DMS114 treated with DMSO at 0.1 percent for 48 hours (cell line): ENCODE measurements at regions not wholly inside any gene's neighbourhood (a gene's known extent, or its start where the extent isn't known, plus 50 kb on each side); places are given as distances from the start of the nearest gene placed in this dataset.

Experiments
- DNase-seq: peaks from one replicate; lab custom pipeline; 2025; ENCODE audit not compliant: unreplicated experiment; lab: John Stamatoyannopoulos, UW

DNA sequence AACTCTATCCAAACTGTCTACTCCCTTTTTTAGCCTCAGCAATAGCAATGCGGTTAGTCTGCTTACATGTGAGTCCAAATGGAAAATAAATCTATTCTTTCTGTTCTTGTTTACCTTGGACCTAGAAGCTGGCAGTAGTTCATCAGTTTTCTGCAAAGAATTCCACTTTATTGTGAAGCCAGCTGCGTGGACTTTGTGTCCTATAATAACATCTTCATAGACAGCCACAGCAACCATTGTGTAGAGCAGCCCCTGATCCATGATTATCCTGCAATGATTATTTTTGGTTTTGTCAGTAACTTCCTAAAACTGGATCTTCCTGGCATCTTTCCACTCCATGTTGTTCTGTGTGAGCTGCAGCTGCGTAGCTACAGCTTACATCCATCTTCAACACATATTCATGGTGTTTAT lies 408.7 kb downstream of the NUF2 start:
- no peak for DNase-seq

DNA sequence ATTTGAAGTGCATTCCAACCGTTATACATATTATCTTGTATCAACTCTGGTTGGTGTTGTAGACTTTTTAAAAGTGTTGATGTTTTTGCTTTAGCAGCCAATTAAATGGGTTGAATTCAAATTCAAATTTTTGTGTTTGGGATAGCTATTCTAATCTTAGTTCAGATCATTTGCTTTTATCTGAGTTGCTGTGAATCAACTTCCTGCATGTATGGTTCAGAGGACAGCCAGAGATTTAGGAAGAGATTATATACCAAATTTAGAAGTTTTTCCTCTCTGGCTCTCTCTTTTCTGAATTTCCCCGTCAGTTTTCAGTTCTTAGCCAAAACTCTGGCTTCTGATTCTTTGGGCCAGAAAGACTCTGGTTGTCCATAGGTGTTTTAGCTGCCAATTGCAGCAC lies 415.5 kb downstream of the NUF2 start:
- no peak for DNase-seq

DNA sequence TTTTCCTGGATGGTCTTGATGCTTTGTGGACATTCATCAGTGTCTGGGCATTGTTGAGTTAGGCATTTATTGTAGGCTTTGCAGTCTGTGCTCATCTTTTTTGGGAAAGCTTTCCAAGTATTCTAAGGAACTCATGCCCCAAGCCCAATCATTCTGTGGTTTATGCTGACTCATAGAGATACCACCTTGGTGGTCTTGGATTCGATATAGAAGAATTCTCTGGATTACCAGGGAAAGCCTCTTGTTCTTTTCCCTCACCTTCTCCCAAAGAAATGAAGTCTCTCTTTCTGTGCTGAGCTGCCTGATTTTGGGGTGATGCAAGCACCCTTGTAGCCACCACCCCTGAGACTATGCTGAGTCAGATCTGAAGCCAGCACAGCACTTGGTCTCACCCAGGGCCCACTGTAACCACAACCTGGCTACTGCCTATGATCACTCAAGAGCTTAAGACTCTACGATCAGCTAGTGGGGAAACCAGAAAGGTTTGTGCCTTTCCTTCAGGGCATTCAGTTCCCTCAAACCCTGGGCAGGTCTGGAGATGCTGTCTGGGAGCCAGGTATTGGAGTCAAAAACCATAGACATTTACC lies 422.6 kb downstream of the NUF2 start:
- no peak for DNase-seq

DNA sequence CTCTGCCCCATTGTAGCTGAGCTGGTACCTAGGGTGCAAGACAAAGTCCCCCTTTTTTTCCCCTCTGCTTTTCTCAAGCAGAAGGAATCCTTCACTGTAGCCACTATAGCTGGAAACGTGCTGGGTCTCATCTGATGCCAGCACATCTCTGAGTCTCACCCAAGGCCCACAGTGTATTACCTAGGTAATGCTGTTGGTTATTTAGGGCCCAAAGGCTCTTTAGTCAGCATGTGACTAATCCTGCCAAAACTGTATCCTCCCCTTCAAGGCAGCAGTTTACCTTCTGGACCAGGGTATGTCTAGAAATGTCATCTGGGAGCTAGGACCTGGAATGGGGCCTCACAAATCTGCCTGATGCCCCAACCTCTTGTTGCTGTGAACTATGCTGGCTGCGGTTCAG lies 423.4 kb downstream of the NUF2 start:
- no peak for DNase-seq

DNA sequence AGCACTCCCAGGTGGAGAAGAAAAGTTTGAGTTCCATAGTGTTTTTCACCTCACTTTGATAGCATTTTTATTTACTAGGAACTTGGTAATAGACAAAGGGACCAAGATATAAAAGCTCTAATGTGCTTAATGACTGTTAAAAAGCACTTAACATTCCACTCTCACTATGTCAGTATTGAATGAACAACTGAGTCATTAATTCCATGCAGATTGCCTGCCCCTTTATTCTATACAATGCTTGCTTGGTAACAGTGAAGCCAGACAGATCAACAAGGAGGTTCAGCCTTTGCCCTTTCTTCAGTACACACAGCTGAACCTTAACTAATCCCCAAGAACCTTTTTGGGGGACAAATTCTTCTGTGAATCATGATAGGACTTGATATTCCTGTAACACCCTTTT lies 425.5 kb downstream of the NUF2 start:
- DNase-seq: no peak

DNA sequence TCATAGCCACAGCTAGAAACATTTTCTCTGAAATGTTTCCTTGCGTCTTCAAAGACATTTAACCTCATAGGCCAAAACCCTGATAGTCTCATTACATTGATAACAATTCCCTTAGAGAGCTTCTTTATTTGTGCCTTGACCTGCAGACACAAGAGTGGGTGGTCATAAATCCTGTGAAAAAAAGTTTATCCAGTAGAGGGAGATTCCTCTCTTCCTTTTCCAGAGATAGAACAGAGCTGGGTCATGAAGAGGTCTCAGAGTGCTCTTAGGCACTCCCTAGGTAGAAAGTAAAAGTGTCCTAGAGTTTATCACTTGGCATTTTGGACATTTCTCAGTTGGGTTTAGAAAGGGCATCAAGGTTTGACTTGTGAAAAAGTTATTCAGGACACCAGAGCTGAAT lies 426.1 kb downstream of the NUF2 start:
- DNase-seq: no peak

DNA sequence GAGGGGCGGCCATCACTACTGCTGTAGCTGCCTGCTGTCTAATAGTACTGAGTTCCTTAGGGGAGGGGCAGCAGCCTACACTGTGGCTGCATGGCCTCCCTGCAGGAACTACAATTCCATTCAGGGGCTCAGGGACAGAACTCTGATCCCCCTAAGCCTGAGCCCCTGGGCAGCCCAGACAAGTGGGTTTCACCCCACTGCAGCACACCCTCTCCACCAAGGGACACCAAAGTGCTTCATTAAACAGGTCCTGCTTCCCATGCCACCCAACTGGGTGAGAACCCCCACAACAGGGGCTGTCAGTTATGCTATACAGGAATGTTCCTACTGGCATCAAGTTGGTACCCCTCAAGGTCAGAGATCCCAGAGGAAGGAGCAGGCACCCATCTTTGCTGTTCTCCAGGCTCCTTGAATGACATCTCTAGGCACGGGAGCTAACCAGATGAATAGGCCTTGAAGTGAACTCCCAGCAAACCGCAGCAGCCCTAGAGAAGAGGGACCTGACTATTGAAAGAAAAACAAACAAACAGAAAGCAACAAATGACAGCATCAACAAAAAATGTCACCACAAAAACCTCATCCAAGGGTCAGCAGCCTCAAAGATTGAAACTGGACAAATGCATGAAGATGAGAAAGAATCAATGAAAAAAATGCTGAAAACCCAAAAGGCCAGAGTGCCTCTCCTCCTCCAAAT lies 437.4 kb downstream of the NUF2 start:
- no peak for DNase-seq

DNA sequence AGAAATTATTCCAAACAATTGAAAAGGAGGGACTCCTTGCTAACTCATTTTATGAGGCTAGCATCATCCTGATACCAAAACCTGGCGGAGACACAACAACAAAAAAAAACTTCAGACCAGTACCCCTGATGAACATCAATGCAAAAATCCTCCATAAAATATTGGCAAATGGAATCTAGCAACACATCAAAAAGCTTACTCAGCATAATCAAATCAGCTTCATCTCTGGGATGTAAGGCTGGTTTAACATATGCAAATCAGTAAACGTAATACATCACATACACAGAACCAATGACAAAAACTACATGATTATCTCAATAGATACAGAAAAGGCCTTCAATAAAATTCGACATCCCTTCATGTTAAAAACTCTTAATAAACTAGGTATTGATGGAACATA lies 440.1 kb downstream of the NUF2 start:
- DNase-seq: no peak

DNA sequence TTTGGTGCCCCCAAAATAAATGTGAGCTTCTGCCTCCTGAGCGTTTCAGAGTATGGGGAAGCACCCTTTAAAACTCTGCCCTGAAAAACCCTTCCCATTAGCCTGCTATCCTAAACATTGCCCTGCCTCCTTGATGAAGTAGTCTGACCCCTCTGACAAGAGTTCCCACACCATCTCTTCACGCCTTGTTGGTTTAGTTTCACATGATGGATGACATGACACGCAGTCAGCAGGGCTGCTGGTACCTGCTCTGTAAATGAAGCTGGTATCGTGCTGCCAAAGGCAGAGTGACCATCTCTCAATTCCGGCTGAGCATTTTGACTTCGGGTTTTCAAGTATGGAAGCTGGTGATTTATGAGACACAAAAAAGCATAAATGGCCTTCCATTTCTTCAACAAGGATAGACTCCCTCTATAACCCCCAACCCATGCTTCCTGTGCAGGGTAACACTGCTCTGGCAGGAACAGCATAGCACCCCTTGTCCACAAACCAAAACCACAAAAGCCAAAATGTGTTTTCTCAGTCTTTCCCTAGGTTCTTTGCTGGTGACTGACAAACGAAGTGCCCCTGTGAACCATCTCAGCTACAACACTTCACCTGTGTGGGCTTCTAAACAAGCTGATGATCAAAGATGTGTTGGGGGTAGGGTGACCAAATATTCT lies 444.6 kb downstream of the NUF2 start:
- no peak for DNase-seq

DNA sequence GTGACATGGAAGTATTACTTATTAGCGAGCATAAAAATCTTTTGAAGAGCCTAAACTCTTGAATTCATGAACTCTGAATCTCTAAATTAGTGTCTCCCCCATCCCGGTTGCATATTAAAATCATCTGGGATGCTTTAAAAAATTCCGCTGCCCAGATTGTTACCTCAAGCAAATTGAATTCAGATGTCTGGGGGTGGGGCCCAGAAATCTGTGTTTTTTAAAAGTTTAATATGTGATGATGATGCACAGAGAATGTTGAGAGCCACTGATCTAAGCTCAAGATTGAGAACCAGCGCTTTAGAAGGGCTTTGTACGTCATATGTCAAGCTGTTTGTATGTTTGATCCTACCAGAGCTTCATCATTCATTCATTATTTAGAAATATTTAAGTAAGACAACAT lies 446.8 kb downstream of the NUF2 start:
- no peak for DNase-seq

DNA sequence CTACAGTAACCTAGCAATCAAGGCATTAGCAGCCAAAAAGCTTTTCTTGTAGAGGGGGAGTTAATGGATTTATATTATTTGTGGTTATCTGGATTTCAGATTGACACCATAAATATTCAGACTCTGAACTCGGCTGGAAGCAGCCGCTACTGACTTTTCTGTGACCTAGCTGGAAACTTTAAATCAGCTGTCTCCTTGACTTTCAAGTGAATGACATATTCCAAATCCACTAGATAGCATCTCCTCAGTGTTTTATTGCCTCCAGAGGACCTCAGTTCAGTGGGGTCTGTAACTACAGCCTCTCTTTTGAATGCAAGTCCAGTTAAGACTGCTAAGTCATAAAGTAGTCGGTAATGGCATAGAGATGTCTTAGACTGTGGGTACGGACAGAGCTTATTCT lies 448.5 kb downstream of the NUF2 start:
- DNase-seq: no peak

DNA sequence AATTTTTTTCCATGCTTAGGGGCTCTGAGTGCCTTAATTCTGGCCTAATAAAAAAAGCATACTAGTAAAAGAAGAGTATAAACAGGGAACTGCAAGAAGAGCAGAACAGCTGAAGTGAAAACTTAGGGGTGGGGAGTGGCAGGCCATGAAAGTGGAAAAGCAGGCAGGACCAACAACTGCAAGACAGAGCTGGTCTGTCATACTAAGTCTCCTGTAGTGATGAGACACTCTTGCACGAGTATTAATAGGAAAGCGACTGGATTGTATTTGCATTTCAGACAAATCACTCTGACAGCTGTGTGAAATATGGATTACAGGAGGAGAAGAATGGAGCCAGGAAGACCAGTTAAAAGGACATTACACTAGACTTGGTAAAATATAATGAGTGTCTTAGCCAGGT lies 449.9 kb downstream of the NUF2 start:
- no peak for DNase-seq

DNA sequence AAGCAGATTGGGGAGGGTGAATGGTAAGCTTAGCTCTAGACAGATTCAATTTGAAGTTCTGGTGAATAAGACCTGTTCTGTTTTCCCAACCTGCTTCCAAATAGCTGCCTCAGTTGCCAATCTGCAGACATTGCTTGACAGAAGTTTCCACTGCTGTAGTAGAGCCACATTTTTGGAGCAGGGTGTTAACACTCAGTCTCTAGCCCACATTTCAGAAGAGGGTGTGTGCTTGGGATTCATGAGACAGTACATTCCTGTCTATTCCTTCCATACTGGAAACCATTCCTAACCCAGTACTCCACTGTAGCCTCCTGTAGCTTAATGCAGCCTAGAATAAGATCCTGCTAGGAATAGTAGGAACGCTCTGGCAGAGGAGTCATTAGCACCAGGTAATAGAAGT lies 450.5 kb downstream of the NUF2 start:
- DNase-seq: no peak

DNA sequence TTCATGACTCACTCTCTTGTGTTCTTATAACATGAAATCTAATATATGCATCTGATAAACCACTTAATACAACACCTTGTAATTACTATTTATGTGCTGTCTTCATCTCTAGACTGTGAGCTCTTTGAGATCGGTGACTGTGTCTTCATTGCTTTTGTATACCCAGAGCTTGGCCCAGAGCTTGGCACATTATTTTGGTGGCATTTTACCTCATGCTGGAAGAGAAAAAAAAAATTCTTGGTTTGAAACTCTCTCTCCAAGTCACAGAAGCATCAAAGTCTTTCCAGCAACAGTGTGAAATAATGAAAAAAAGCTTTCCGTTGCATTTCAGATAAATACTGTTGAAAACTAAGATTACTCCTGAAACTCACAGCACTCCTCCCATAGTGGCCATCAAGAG lies 451.6 kb downstream of the NUF2 start:
- no peak for DNase-seq

DNA sequence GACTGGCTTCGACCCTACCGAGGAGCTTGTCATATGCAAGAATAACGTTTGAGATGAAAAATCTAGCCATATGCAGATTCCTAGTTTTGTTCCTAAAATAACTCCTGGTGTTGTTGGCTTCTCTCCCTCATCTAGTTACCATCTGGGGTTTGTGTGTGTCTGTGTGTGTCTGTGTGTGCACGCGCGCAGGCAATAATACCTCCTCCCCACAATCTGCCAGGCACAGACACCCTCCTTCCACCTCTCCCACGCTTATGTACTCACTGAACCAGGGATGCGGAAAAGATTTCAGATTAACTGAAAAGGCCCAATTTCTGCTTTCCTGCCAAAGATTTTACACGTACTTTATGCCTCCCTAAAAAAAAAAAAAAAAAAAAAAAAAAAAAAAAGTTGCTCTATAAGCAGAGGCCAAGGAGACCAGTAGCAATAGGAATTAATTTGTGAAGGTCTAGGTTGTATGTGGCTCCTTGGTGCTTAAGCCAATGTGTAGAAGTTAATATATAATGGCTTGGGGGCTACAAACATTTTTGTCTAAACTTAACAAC lies 452.7 kb downstream of the NUF2 start:
- no peak for DNase-seq

DNA sequence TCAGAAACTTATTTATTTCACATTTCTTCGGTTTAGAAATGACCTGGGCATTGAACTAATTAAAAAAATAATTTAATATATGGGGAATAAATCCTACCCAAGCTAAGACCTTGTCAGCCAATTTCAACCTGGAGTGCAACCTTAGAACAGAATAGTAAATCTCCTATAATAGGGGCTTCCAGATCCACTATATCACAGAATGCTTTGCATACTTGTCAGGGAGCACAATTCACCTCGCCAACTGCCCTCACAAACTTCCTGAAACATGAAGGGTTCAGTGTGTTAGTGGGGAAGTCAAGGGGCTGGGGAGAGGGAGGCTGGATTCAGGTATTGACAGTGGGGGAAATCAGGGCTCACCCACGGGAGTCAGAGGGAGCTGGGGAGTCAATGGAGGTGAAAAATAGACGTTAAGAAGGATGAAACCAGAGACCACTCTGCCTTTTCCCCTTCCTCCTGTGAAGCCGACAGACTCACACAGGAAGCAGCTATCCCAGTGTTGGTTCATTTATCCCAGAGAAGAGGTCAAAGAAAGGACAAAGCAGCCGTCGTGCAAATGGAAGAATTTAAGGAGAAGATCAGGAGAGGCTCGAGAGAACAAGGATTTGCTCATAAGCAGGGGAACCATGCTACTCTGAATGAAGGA lies 453.3 kb downstream of the NUF2 start:
- DNase-seq: no peak

DNA sequence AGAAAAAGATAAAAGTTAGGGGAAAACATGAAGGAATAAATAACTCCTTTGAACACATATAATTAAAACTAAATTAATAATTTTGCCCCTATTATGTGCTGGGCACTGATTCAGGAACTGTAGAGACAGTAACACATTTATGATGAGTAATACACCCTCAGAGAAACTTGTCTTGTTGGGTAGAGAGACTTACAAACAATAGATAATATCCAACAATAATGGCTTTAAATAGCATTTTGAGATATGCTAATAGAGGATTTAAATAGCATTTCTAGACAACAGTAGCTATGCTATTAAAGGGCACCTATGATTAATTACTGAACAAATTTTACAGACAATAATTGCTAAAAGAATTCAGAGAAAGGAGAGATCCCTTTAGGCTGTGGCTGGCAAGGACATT lies 455.5 kb downstream of the NUF2 start:
- no peak for DNase-seq

DNA sequence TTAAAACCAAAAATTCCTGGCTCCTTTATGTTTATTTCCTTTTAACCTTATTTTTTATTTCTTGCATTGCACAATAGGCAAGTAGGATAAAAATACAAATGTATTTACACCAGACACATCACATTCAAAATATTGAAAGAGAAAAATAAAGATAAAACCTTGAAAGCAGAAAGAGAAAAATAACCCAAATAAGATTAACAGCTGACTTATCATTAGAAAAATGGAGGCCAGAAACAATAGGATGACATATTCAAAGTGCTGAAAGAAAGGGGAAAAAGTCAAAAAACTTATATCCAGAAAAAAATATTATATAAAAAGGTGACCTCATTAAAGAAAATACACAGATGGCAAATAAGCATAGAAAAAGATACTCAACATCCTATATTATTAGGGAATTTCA lies 459.4 kb downstream of the NUF2 start:
- DNase-seq: no peak

DNA sequence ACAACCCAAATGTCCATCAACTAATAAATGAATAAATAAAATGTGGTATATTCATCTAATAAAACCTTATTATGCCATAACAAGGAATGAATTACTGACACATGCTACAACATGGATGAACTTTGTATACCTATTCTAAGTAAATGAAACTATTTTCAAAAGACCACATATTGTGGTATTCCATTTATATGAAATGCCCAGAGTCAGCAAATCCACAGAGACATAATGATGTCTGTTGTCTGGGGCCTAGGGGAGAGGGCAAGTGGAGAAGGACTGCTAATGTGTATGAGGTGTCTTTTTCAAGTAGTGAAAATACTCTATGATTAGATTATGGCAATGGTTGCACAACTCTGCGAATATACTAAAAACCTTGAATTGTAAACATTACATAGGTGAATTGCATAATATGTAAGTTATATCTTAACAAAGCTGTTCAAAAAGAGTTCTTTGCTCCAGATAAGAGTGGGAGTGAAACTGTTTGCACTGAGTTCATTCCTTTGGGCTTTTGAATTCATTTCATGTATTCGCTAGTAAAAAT lies 464.2 kb downstream of the NUF2 start:
- no peak for DNase-seq

DNA sequence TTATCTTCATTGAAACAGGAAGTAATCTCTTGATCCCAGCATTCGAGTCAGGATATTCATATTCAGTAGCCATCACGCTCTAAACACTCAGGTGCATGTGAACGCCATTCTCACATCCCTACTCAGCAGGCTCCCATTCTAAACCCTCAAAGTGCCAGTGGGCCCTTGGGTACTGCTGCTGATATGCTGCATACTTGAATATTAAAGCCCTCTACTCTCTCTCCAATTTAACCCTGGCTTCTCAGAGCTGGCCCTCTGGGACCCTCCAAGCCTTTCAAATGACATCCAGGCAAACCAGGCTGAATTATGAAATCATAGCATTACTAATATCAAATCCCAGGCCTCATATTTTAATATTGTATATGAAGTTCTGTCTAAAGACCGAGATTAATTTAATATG lies 468.2 kb downstream of the NUF2 start:
- no peak for DNase-seq

DNA sequence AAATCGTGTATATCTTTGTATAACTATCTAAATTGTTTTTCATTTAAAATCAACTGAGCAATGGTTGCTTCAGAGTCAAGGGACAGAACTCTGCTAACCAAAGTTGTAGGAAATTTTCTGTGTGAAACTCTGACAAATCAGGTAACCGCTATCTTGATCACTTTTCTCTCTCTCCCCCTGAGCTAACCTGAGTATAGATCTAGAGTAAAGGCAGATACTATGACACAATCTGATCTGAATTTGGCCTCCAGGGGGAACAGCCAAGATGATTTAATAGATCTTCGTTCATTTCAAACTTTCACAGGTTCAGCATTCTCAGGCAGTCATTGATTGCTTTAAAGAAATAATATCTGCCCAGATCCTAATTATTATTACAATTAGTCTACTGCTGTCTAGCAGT lies 472.8 kb downstream of the NUF2 start:
- no peak for DNase-seq

DNA sequence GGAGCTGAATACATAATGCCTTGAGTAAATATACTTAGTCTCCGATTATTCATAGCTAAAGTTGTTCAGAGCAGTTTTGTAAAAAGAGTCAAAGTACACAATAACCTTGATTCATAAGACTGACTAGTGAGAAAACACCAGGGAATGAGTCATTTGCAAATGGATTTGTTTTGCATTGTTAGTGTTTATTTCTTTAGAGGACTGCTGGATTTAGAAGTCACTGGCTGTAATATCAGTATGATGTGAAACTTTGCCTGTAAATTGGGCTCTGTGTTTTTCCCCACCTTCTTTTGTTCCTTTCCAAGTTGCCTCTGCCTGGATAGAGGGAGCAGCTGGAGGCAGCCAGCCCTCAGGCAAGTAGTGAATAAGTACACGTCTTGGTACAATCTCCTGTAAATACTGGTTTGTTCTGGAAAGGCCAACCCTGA lies 474.7 kb downstream of the NUF2 start:
- DNase-seq: no peak
